GM18868 (cell line): ENCODE measurements at regions not wholly inside any gene's neighbourhood (a gene's known extent, or its start where the extent isn't known, plus 50 kb on each side); places are given as distances from the start of the nearest gene placed in this dataset.

ENCODE experiments used
- ATAC-seq: cut with Tn5 transposase; IDR thresholded peaks from one replicate; pipeline ENCODE4 v1.9.1; 2021; ENCODE audit warnings: mild to moderate bottlenecking, moderate library complexity; ENCODE audit not compliant: unreplicated experiment

GRCh38 chr2:41919135-41919534, 128.7 kb upstream of the PKDCC start:
- ATAC-seq: no peak

DNA sequence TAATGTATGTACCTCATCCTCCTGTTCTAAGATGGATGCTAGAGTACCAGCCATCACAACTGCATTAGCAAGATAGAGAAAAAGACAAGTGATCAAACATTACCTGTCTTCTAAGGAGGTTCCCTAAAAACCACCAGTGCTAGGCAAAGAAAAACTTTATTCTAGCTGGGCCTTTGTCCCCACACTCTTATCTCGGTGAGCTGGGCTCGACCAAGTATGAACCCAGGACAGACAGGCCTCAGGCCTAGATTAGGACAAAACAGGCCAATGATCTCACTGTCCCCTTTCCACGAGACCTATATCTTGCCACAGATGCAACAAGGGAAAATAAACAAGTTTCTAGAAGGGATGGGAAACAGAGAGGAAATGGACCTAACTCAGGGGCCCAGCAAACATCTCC, 127.6 kb upstream of the PKDCC start:
- no peak for ATAC-seq

- ATAC-seq: no peak
Measured at GRCh38 chr2:41920812-41921211, 127.0 kb upstream of the PKDCC start.

GRCh38 chr2:41922177-41922576, 125.6 kb upstream of the PKDCC start:
- peak; percentile 59 for ATAC-seq

GRCh38 chr2:41923156-41923786, 124.5 kb upstream of the PKDCC start:
- no peak for ATAC-seq

DNA sequence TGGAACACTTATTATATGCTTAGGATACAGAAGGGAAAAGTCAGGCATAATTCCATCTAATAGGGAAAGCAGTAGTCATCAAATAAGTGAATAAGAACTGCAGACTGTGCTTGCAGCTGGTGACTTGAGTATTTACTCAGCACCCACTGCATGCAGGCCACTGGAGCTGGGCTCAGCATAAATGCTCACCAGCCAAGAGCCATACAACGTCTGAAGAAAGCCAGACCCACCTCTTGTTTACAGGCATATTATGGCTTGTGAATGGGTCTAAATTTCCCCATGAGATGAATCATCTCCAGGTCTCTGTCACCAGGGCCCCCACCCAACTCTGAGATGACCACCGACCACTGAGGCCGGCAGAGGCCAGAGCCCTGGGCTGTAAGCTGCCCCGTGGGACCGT, 123.8 kb upstream of the PKDCC start:
- ATAC-seq: no peak

- ATAC-seq: no peak
Measured at GRCh38 chr2:41924709-41925408, 123.0 kb upstream of the PKDCC start.

GRCh38 chr2:41925712-41926111, 122.1 kb upstream of the PKDCC start:
- ATAC-seq: no peak

GRCh38 chr2:41926614-41927580, 120.9 kb upstream of the PKDCC start:
- ATAC-seq: no peak

DNA sequence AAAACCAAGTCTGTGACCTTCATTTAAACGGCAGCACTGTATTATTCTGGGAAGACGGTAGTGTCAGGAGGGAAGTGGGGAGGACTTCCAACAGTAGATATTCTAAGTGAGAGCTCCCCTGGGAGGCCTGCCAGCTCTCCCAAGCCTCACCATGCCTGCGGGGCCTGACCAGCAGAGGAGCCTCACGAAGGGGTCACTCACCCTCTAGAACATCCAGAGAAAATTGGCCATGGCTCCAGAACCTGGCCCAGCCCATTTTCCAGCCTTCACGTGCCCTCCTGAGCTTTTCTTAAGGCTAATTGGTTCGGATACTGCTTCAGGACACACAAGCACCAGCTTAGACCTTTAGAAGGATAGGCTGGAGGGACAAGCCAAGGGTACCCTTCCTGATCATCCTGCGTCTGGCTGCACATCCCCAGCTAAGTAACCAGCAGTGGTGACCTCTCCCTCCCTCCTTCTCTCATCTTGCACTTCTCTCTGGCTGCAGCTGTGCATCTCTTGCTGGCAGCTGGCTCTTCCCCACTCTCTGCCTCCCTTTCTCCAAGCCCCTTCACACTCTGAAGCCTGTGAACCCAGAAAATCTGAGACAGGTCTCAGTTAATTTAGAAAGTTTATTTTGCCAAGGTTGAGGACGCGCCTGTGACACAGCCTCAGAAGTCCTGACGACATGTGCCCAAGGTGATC, 120.1 kb upstream of the PKDCC start:
- no peak for ATAC-seq

- no peak for ATAC-seq
Measured at GRCh38 chr2:41928526-41928925, 119.3 kb upstream of the PKDCC start.

- ATAC-seq: peak; percentile 83
Measured at GRCh38 chr2:41930807-41931566, 116.8 kb upstream of the PKDCC start.

DNA sequence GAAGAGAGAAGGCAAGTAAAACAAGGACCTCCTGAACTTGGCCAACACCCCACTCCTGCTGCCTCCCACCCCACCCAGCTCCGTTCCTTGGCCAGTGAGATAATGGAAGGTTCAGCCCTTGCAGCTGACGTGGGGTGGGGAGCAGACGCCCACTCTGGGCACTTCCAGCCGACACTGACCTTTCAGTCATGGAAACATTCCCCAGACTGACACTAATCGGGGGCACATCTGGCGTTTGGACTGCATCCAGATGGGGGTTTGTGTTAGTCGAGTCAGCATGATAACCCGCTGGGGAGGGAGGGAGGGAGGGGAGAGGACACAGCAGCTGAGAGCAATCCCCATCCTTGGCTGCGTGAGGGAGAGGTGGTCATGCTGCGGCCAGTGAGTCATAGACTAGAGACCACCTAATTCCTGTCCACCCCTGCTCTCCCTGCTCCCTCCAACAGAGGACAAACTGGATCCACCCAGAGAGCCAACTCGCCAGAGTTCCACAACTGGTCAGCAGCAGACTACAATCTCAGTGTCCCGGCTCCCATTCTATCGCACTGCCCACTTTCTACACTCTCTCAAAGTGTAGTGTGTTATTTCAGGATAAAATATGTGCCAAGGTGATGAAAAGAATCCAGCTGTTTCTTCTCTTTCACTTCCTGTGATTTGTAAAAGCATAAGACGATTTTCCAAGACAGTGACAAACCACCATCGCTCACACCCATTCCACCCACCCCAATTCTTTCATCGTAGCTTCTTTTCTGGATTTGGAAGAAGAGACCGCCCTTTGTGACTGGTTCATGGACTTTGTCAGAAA, 115.4 kb upstream of the PKDCC start:
- no peak for ATAC-seq

DNA sequence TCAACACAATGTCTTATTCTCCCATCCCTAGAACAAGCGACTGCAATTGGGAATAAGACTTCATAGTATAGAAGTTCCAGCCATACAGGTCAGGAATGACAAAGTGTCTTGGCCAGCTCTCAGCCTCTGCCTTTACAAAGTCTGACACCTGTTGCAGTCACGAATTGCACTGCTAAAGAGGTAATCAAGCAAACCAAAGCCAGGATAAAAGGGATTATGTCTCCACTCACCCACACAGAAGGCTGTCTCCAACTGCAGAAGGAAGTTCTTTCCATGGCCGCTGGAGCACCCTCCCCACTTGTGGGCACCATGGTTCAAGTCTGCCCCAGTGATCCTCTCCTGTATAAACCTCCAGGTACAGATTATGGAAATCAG, 114.8 kb upstream of the PKDCC start:
- ATAC-seq: no peak

DNA sequence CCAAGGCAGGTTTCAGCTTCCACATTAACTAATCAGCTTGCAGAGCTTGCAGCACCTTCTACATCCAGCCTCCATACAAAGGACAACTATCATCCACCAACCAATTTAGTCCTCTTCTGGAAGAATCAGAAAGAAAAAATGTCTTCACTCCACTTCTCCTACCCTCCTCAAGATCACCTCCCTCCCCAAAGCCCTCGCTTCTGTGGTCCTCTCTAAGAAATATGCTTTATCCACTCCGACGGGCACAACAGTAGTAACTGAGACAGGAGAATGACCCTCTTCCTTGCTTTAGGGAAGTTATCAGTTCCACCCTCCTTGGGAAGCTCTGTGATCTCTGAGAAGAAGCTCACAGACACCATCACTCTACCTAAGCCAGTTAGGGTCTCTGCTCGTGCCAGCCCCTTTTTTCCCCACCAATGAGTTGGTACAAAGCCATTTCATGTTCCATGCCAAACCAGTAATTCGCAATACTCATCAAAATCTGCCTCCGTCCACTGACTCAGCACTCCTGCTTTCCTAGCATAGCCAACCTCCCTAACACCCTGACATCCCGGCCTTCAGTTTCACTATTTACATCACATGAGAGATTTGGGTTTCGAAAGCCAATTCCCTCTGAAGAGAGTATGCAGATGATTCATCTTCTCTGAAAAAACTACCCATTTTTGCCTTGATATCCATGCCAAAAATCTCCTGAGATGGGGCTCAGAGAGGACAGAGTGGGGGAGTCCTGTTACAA, 114.1 kb upstream of the PKDCC start:
- ATAC-seq: peak; percentile 23

GRCh38 chr2:41934329-41934958, 113.4 kb upstream of the PKDCC start:
- ATAC-seq: no peak

- no peak for ATAC-seq
Measured at GRCh38 chr2:41935002-41935401, 112.8 kb upstream of the PKDCC start.

GRCh38 chr2:41935825-41936224, 112.0 kb upstream of the PKDCC start:
- ATAC-seq: no peak
